ENCODE measurements at regions not wholly inside any gene's neighbourhood (a gene's known extent, or its start where the extent isn't known, plus 50 kb on each side); places are given as distances from the start of the nearest gene placed in this dataset.

GRCh38 chr1:238776126-238776525 is 610.2 kb upstream of the CHRM3 start:
- no peaks in the 10 kb centered on the region for H3K9me3 ChIP-seq (ENCODE audit: control insufficient read depth in 4 of 4, low read length in 3 of 4)
- WGBS, result 89% methylated on average over 3 of the region's 3 CpGs

GRCh38 chr1:238772322-238772721 is 614.0 kb upstream of the CHRM3 start:
- Histone ChIP-seq H3K36me3 (ENCODE audit: control insufficient read depth in 4 of 4, insufficient read depth in 3 of 4, low read depth in 1 of 4, low read length in 3 of 4) (no peaks in the 10 kb centered on the region), H3K9ac (ENCODE audit: low read depth in 1 of 2, low read length in 2 of 2) (no peak overlapping the region), H3K4me3 (ENCODE audit: low read depth in 1 of 3, low read length in 3 of 3) (no peak overlapping the region), H3K4me1 (ENCODE audit: control insufficient read depth in 4 of 4, insufficient read depth in 4 of 4, low read length in 3 of 4) (no peaks in the 10 kb centered on the region), H3K27me3 (ENCODE audit: control insufficient read depth in 4 of 4, insufficient read depth in 4 of 4, low read length in 3 of 4) (no peaks in the 10 kb centered on the region), H3K27ac (ENCODE audit: low read depth in 1 of 2, low read length in 2 of 2) (no peak overlapping the region), H3K9me3 (ENCODE audit: control insufficient read depth in 4 of 4, low read length in 3 of 4) (no peaks in the 10 kb centered on the region)
- DNase-seq (ENCODE audit: low spot score), result no peak
- WGBS, result 80% methylated on average over 2 of the region's 2 CpGs
- no peak for TF ChIP-seq NR2F2 (IDR thresholded peaks at IDR 0.05)
- TF ChIP-seq RXRA (IDR thresholded peaks at IDR 0.05), result no peak
- no peak for TF ChIP-seq CTCF (IDR thresholded peaks at IDR 0.05; ENCODE audit: low read depth, low read length, missing input control)
- no peak for TF ChIP-seq TAF1 (conservative IDR thresholded peaks at IDR 0.05)
- no peak for TF ChIP-seq HNF4G (IDR thresholded peaks at IDR 0.05)
- no peak for TF ChIP-seq REST (IDR thresholded peaks at IDR 0.05)

More at GRCh38 chr1:238776126-238776525, 610.2 kb upstream of the CHRM3 start:
- no peak for DNase-seq (ENCODE audit: low spot score)
- H3K27me3 ChIP-seq (ENCODE audit: control insufficient read depth in 4 of 4, insufficient read depth in 4 of 4, low read length in 3 of 4), result no peaks in the 10 kb centered on the region
- no peaks in the 10 kb centered on the region for H3K4me1 ChIP-seq (ENCODE audit: control insufficient read depth in 4 of 4, insufficient read depth in 4 of 4, low read length in 3 of 4)
- no peaks in the 10 kb centered on the region for H3K36me3 ChIP-seq (ENCODE audit: control insufficient read depth in 4 of 4, insufficient read depth in 3 of 4, low read depth in 1 of 4, low read length in 3 of 4)
- no peak overlapping the region for H3K9ac ChIP-seq (ENCODE audit: low read depth in 1 of 2, low read length in 2 of 2)
- H3K4me3 ChIP-seq (ENCODE audit: low read depth in 1 of 3, low read length in 3 of 3), result no peak overlapping the region
- no peak overlapping the region for H3K27ac ChIP-seq (ENCODE audit: low read depth in 1 of 2, low read length in 2 of 2)
- TF ChIP-seq JUND (IDR thresholded peaks at IDR 0.05) (no peak), RAD21 (IDR thresholded peaks at IDR 0.05) (no peak), EGR1 (IDR thresholded peaks at IDR 0.05; ENCODE audit: low read depth in 2 of 2) (no peak), FOXA2 (IDR thresholded peaks at IDR 0.05) (no peak), HNF4A (conservative IDR thresholded peaks at IDR 0.05) (no peak), ZBTB33 (IDR thresholded peaks at IDR 0.05) (no peak), GABPA (IDR thresholded peaks at IDR 0.05 in 1 of 2, conservative IDR thresholded peaks at IDR 0.05 in 1 of 2) (no peak), CTCF (IDR thresholded peaks at IDR 0.05; ENCODE audit: low read depth, low read length, missing input control) (no peak)
